Endodermal cell (in vitro differentiated cells): ENCODE measurements at regions not wholly inside any gene's neighbourhood (a gene's known extent, or its start where the extent isn't known, plus 50 kb on each side); places are given as distances from the start of the nearest gene placed in this dataset.

Experiments
- DNase-seq: peaks from one replicate; pipeline ENCODE4 v3.0.0-alpha.2; 2017
- H3K27ac ChIP-seq: 2 replicates; pipeline ENCODE4 v1.5.1; 2013; ENCODE audit warnings: mild to moderate bottlenecking, low read depth, low read length, moderate library complexity
- H3K27me3 ChIP-seq: 2 replicates; pipeline ENCODE4 v1.6.1; 2013; ENCODE audit warnings: mild to moderate bottlenecking, low read length, moderate library complexity; ENCODE audit not compliant: insufficient read depth, control insufficient read depth, poor library complexity, severe bottlenecking
- H3K36me3 ChIP-seq: 2 replicates; pipeline ENCODE4 v1.7.0; 2013; ENCODE audit warnings: mild to moderate bottlenecking, low read length, moderate library complexity; ENCODE audit not compliant: control insufficient read depth, insufficient read depth
- H3K4me1 ChIP-seq: one replicate; pipeline ENCODE4 v1.7.0; 2013; ENCODE audit warnings: low read length; ENCODE audit not compliant: control insufficient read depth, insufficient read depth
- H3K4me3 ChIP-seq: 2 replicates; pipeline ENCODE4 v1.5.1; 2013; ENCODE audit warnings: mild to moderate bottlenecking, low read length, moderate library complexity
- H3K9ac ChIP-seq: 2 replicates; pipeline ENCODE4 v1.6.1; 2013; ENCODE audit warnings: mild to moderate bottlenecking, low read length, moderate library complexity; ENCODE audit not compliant: poor library complexity, severe bottlenecking; ENCODE audit errors: extremely low read depth
- H3K9me3 ChIP-seq: 2 replicates; pipeline ENCODE4 v1.6.1; 2013; ENCODE audit warnings: mild to moderate bottlenecking, low read length, moderate library complexity; ENCODE audit not compliant: control insufficient read depth
- H3K27ac Mint-ChIP-seq: 2 replicates; pipeline ENCODE4 v1.8.0; 2020; ENCODE audit warnings: mixed read lengths
- H3K27me3 Mint-ChIP-seq: 2 replicates; pipeline ENCODE4 v1.8.0; 2021; ENCODE audit warnings: mild to moderate bottlenecking, mixed read lengths; ENCODE audit not compliant: insufficient read depth
- H3K36me3 Mint-ChIP-seq: 2 replicates; pipeline ENCODE4 v1.8.0; 2020; ENCODE audit warnings: low read depth, mixed read lengths
- H3K4me1 Mint-ChIP-seq: 2 replicates; pipeline ENCODE4 v1.8.0; 2020; ENCODE audit warnings: mixed read lengths
- H3K4me3 Mint-ChIP-seq: 2 replicates; pipeline ENCODE4 v1.8.0; 2020; ENCODE audit warnings: mild to moderate bottlenecking, moderate library complexity, mixed read lengths
- H3K9me3 Mint-ChIP-seq: 2 replicates; pipeline ENCODE4 v1.8.0; 2020; ENCODE audit warnings: mild to moderate bottlenecking, mixed read lengths
- WGBS, 2 experiments: methylation state at CpG; one replicate each; pipeline versions ENCODE4 v1.1.5 to v1.1.7; 2013; ENCODE audit warnings: missing lambda C conversion rate in 2 of 2, mixed read lengths in 1 of 2; ENCODE audit not compliant: insufficient coverage in 1 of 2, insufficient read length in 1 of 2; 5-methylcytosine and 5-hydroxymethylcytosine counted together
- TF ChIP-seq, protein P1 (sequence below): fragments of 200-600 bp; sonication (generic); conservative IDR thresholded peaks from 2 replicates; pipeline ENCODE4 v1.5.0; 2021; ENCODE audit warnings: antibody characterized with exemption, mild to moderate bottlenecking

- no peaks in the 10 kb centered on the region for H3K27me3 Mint-ChIP-seq
- WGBS, 2 experiments, result 96 to 100% methylated on average over 2 to 4 of the region's 4 CpGs
These were observed 208.6 kb downstream of the CD47 start for GRCh38 chr3:107882261-107882660.

GRCh38 chr3:107881509-107881908 lies 209.3 kb downstream of the CD47 start:
- H3K36me3 ChIP-seq, result no peaks in the 10 kb centered on the region
- Mint-ChIP-seq H3K9me3 (no peaks in the 10 kb centered on the region), H3K4me3 (no peak overlapping the region), H3K4me1 (no peaks in the 10 kb centered on the region), H3K36me3 (no peaks in the 10 kb centered on the region), H3K27ac (no peak overlapping the region), H3K27me3 (no peaks in the 10 kb centered on the region)
- no peaks in the 10 kb centered on the region for H3K4me1 ChIP-seq
- no peaks in the 10 kb centered on the region for H3K9me3 ChIP-seq
- WGBS, 2 experiments, result 91 to 100% methylated on average over 1 to 3 of the region's 4 CpGs
- H3K4me3 ChIP-seq, result no peak overlapping the region
- no peaks in the 10 kb centered on the region for H3K27me3 ChIP-seq
- TF ChIP-seq, protein P1, sequence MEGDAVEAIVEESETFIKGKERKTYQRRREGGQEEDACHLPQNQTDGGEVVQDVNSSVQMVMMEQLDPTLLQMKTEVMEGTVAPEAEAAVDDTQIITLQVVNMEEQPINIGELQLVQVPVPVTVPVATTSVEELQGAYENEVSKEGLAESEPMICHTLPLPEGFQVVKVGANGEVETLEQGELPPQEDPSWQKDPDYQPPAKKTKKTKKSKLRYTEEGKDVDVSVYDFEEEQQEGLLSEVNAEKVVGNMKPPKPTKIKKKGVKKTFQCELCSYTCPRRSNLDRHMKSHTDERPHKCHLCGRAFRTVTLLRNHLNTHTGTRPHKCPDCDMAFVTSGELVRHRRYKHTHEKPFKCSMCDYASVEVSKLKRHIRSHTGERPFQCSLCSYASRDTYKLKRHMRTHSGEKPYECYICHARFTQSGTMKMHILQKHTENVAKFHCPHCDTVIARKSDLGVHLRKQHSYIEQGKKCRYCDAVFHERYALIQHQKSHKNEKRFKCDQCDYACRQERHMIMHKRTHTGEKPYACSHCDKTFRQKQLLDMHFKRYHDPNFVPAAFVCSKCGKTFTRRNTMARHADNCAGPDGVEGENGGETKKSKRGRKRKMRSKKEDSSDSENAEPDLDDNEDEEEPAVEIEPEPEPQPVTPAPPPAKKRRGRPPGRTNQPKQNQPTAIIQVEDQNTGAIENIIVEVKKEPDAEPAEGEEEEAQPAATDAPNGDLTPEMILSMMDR, result no peak
- no peak overlapping the region for H3K27ac ChIP-seq
- DNase-seq, result no peak
- H3K9ac ChIP-seq, result no peak overlapping the region

More at GRCh38 chr3:107882261-107882660, 208.6 kb downstream of the CD47 start:
- H3K36me3 Mint-ChIP-seq, result no peaks in the 10 kb centered on the region
- Histone ChIP-seq H3K27me3 (no peaks in the 10 kb centered on the region), H3K9ac (no peak overlapping the region), H3K27ac (no peak overlapping the region), H3K4me3 (no peak overlapping the region), H3K9me3 (no peaks in the 10 kb centered on the region), H3K36me3 (no peaks in the 10 kb centered on the region), H3K4me1 (no peaks in the 10 kb centered on the region)
- no peak overlapping the region for H3K4me3 Mint-ChIP-seq
- H3K27ac Mint-ChIP-seq, result no peak overlapping the region
- H3K9me3 Mint-ChIP-seq, result no peaks in the 10 kb centered on the region
- TF ChIP-seq, protein P1, result no peak
- DNase-seq, result no peak
- no peaks in the 10 kb centered on the region for H3K4me1 Mint-ChIP-seq

- H3K27me3 Mint-ChIP-seq, result no peaks in the 10 kb centered on the region
- Histone ChIP-seq H3K4me3 (no peak overlapping the region), H3K27ac (no peak overlapping the region), H3K27me3 (no peaks in the 10 kb centered on the region), H3K36me3 (no peaks in the 10 kb centered on the region), H3K9ac (no peak overlapping the region), H3K4me1 (no peaks in the 10 kb centered on the region), H3K9me3 (no peaks in the 10 kb centered on the region)
- no peaks in the 10 kb centered on the region for H3K9me3 Mint-ChIP-seq
- H3K4me1 Mint-ChIP-seq, result no peaks in the 10 kb centered on the region
- H3K27ac Mint-ChIP-seq, result no peak overlapping the region
- DNase-seq, result no peak
- H3K4me3 Mint-ChIP-seq, result no peak overlapping the region
- no peaks in the 10 kb centered on the region for H3K36me3 Mint-ChIP-seq
- WGBS, 2 experiments, result 90 to 97% methylated on average over 4 of the region's 4 CpGs
- TF ChIP-seq, protein P1, result no peak
These were observed 210.1 kb downstream of the CD47 start for GRCh38 chr3:107880702-107881101.
